OCI-LY7 (cell line): ENCODE measurements at regions not wholly inside any gene's neighbourhood (a gene's known extent, or its start where the extent isn't known, plus 50 kb on each side); places are given as distances from the start of the nearest gene placed in this dataset.
"Not testable (repeated sequence)": the region's sequence is repeated elsewhere in the genome, so short reads cannot be mapped to it uniquely, and the experiment has no call there.

Experiments used
- BruUV-seq: library from RNA; stranded (reverse); fragments of 400-500 nt; replicated peaks from 2 replicates; lab custom pipeline; 2021; lab: Mats Ljungman, UMichigan
- CTCF ChIA-PET: fragments of 300-600 bp; sonication (Branson Sonifier 250); formaldehyde crosslinking; loops from one replicate; lab custom pipeline; 2022; ENCODE audit warnings: antibody characterized with exemption; ENCODE audit not compliant: unreplicated experiment; lab: Charles Lee
- POLR2A ChIA-PET: fragments of 300-600 bp; sonication (Branson Sonifier 250); formaldehyde crosslinking; loops from one replicate; lab custom pipeline; 2022; ENCODE audit warnings: antibody characterized with exemption; lab: Charles Lee
- DNase-seq: peaks from one replicate; pipeline ENCODE4 v3.0.0-alpha.2; 2015; ENCODE audit warnings: low spot score
- H2AFZ ChIP-seq: fragments of 200-600 bp; sonication (generic), shearing (Covaris generic); 2 replicates; pipeline ENCODE4 v1.6.1; 2014; ENCODE audit warnings: mild to moderate bottlenecking, antibody characterized with exemption, low read length, moderate library complexity
- H3K27ac ChIP-seq: fragments of 200-600 bp; sonication (generic); 2 replicates; pipeline ENCODE4 v1.5.1; 2014; ENCODE audit warnings: mixed run types, low read depth, mild to moderate bottlenecking, moderate library complexity, low read length, inconsistent platforms; ENCODE audit not compliant: poor library complexity, severe bottlenecking
- H3K36me3 ChIP-seq: fragments of 200-600 bp; sonication (generic); 2 replicates; pipeline ENCODE4 v1.6.1; 2014; ENCODE audit warnings: mild to moderate bottlenecking, antibody characterized with exemption, low read length, moderate library complexity, mixed read lengths; ENCODE audit not compliant: insufficient read depth
- H3K4me1 ChIP-seq: fragments of 200-600 bp; sonication (generic); 2 replicates; pipeline ENCODE4 v1.5.1; 2014; ENCODE audit warnings: mild to moderate bottlenecking, low read length; ENCODE audit not compliant: insufficient read depth, poor library complexity, severe bottlenecking
- H3K4me2 ChIP-seq: fragments of 200-600 bp; sonication (generic); 2 replicates; pipeline ENCODE4 v1.6.1; 2014; ENCODE audit warnings: mild to moderate bottlenecking, low read length
- H3K4me3 ChIP-seq: fragments of 200-600 bp; sonication (generic); 2 replicates; pipeline ENCODE4 v1.5.1; 2014; ENCODE audit warnings: mild to moderate bottlenecking, low read depth, low read length; ENCODE audit not compliant: poor library complexity, severe bottlenecking
- H3K79me2 ChIP-seq: fragments of 200-600 bp; sonication (generic); 2 replicates; pipeline ENCODE4 v1.6.1; 2016; ENCODE audit warnings: low read depth, mild to moderate bottlenecking, low read length, moderate library complexity, mixed read lengths; ENCODE audit not compliant: insufficient read depth
- H3K9me2 ChIP-seq: fragments of 200-600 bp; sonication (generic); 2 replicates; pipeline ENCODE4 v1.6.1; 2016; ENCODE audit warnings: mild to moderate bottlenecking, low read length, mixed read lengths; ENCODE audit not compliant: insufficient read depth
- H3K9me3 ChIP-seq: fragments of 200-600 bp; sonication (generic); 2 replicates; pipeline ENCODE4 v1.6.1; 2014; ENCODE audit warnings: mild to moderate bottlenecking, mixed run types, low read length, mixed read lengths
- H4K20me1 ChIP-seq: fragments of 200-600 bp; sonication (generic); 2 replicates; pipeline ENCODE4 v1.6.1; 2014; ENCODE audit warnings: mild to moderate bottlenecking, antibody characterized with exemption, low read length, moderate library complexity, mixed read lengths; ENCODE audit not compliant: insufficient read depth
- CTCF ChIP-seq: fragments of 200-600 bp; sonication (generic); conservative IDR thresholded peaks from 2 replicates; pipeline ENCODE4 v1.5.1; 2014; ENCODE audit warnings: mild to moderate bottlenecking, antibody characterized with exemption, low read length, moderate library complexity, mixed read lengths
- EZH2phosphoT487 ChIP-seq: fragments of 200-600 bp; sonication (generic); IDR thresholded peaks from 2 replicates; pipeline ENCODE4 v1.6.1; 2018; ENCODE audit warnings: low read depth, borderline replicate concordance, mild to moderate bottlenecking, mixed run types, antibody characterized with exemption, low read length, moderate library complexity, mixed read lengths
- intact Hi-C: fragments of 100-400 bp; cut with micrococcal nuclease; formaldehyde crosslinking; loops from one replicate; pipeline ENCODE4 v1.10.0; 2022; ENCODE audit not compliant: unreplicated experiment

DNA sequence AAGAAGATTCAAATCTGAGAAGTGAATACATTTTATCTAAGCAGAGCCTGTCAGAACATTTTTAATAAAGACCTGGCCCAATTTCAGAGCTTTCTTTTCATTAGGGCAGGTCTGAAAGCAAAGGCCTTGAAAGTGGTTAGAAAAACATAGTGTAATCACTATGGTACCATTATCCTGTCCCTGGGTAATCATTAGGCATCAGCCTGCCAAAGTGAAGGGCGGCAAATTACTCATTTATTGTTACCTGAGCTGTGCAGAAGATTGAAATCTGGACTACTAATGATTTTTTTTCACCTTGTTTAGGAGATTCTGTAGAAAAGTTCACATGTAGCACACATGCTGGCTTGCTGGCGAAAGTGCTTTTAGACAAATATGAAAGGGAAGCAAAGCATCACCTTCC lies 92.6 kb upstream of the PRKD1 start:
- ChIA-PET POLR2A (interaction anchor here (0.5 kb wide), 1 partner anchor 8 kb away, joined by 3 read pairs; no protein-coding TSS in a partner anchor), CTCF (no interaction called here)
- H3K4me1 ChIP-seq, result no peaks in the 10 kb centered on the region
- no peak for TF ChIP-seq CTCF
- no peak for TF ChIP-seq EZH2phosphoT487
- intact Hi-C loops, result no loop called here
- BruUV-seq, result no TSS peak
- H3K9me3 ChIP-seq, result no peaks in the 10 kb centered on the region
- H3K4me3 ChIP-seq, result no peak overlapping the region
- no peaks in the 10 kb centered on the region for H3K79me2 ChIP-seq
- no peak for DNase-seq
- no peak overlapping the region for H3K27ac ChIP-seq
- H2AFZ ChIP-seq, result no peak overlapping the region
- H4K20me1 ChIP-seq, result no peaks in the 10 kb centered on the region
- no peaks in the 10 kb centered on the region for H3K9me2 ChIP-seq
- H3K36me3 ChIP-seq, result no peaks in the 10 kb centered on the region
- H3K4me2 ChIP-seq, result no peak overlapping the region

DNA sequence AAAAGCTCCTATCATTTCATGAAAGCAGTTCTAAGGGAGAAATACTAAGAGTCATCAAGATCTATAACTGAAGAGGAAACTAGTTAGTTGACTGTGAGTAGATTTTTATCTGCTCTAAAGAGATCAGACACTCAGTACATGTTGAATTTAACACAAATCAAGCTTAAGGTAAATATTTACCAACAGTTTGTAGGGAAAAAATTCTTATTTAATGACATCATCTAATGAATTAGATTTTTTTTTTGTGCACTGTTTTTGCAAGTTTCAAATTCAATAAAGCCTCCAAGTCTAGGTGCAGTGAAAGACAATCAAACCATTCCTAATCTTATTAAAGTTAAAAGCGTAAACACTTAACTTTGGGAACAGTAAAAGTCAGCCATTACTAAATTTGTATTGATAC lies 93.0 kb upstream of the PRKD1 start:
- CTCF ChIA-PET, result no interaction called here
- intact Hi-C loops, result no loop called here
- POLR2A ChIA-PET, result no interaction called here

GRCh38 chr14:30023350-30023749 lies 95.7 kb upstream of the PRKD1 start:
- CTCF ChIA-PET, result not testable (repeated sequence)

More for the DNA sequence above, 93.0 kb upstream of the PRKD1 start:
- DNase-seq, result no peak
- TF ChIP-seq EZH2phosphoT487 (no peak), CTCF (no peak)
- Histone ChIP-seq H3K4me3 (no peak overlapping the region), H3K9me2 (no peaks in the 10 kb centered on the region), H2AFZ (no peak overlapping the region), H3K9me3 (no peaks in the 10 kb centered on the region), H3K79me2 (no peaks in the 10 kb centered on the region), H3K36me3 (no peaks in the 10 kb centered on the region), H3K4me2 (no peak overlapping the region), H3K27ac (no peak overlapping the region), H4K20me1 (no peaks in the 10 kb centered on the region), H3K4me1 (no peaks in the 10 kb centered on the region)
- BruUV-seq, result no TSS peak

More at GRCh38 chr14:30023350-30023749, 95.7 kb upstream of the PRKD1 start:
- H2AFZ ChIP-seq, H3K36me3 ChIP-seq, H3K9me2 ChIP-seq, BruUV-seq, POLR2A ChIA-PET, H3K27ac ChIP-seq, H3K9me3 ChIP-seq, H4K20me1 ChIP-seq, H3K4me1 ChIP-seq, intact Hi-C loops, H3K4me3 ChIP-seq, H3K79me2 ChIP-seq, DNase-seq, H3K4me2 ChIP-seq: not testable (repeated sequence)
